ENCODE measurements at regions not wholly inside any gene's neighbourhood (a gene's known extent, or its start where the extent isn't known, plus 50 kb on each side); places are given as distances from the start of the nearest gene placed in this dataset.

GRCh38 chr5:57315941-57316340 lies 142.1 kb downstream of the GPBP1 start:
- TF ChIP-seq POLR2A (IDR thresholded peaks at IDR 0.05) (no peak), CTCF (IDR thresholded peaks at IDR 0.05) (no peak)
